ENCODE measurements at regions not wholly inside any gene's neighbourhood (a gene's known extent, or its start where the extent isn't known, plus 50 kb on each side); places are given as distances from the start of the nearest gene placed in this dataset.

- TF ChIP-seq, protein P1, sequence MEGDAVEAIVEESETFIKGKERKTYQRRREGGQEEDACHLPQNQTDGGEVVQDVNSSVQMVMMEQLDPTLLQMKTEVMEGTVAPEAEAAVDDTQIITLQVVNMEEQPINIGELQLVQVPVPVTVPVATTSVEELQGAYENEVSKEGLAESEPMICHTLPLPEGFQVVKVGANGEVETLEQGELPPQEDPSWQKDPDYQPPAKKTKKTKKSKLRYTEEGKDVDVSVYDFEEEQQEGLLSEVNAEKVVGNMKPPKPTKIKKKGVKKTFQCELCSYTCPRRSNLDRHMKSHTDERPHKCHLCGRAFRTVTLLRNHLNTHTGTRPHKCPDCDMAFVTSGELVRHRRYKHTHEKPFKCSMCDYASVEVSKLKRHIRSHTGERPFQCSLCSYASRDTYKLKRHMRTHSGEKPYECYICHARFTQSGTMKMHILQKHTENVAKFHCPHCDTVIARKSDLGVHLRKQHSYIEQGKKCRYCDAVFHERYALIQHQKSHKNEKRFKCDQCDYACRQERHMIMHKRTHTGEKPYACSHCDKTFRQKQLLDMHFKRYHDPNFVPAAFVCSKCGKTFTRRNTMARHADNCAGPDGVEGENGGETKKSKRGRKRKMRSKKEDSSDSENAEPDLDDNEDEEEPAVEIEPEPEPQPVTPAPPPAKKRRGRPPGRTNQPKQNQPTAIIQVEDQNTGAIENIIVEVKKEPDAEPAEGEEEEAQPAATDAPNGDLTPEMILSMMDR (IDR thresholded peaks at IDR 0.05; ENCODE audit: insufficient read depth, low read length), result no peak
- no peak overlapping the region for H3K4me3 ChIP-seq (ENCODE audit: low read depth, low read length)
- DNase-seq (ENCODE audit: low read depth), result no peak
Observed at GRCh38 chr18:44513233-44513632, 167.5 kb upstream of the SETBP1 start.

- TF ChIP-seq, protein P1 (IDR thresholded peaks at IDR 0.05; ENCODE audit: insufficient read depth, low read length), result no peak
- no peak overlapping the region for H3K4me3 ChIP-seq (ENCODE audit: low read depth, low read length)
- DNase-seq (ENCODE audit: low read depth), result no peak
Observed at GRCh38 chr18:44514106-44514505, 166.6 kb upstream of the SETBP1 start.

DNA sequence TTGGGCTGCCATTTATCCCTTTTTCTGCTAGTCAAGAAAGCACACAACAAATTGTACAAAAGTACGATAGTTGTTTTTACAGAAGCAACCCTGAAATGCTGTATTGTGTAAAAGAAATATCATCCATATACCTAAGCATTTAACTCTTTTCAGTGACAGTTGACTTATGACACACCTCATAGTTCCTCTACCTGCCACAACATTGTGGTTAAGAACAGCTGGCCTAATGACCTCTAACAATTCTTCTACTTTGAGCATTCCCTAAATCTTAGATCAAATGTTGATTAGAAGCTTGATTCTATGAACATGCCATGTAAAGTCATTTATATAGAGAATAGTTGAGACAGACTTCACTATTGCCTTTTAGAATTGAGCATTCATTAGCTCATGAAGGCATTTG lies 165.9 kb upstream of the SETBP1 start:
- TF ChIP-seq, protein P1 (IDR thresholded peaks at IDR 0.05; ENCODE audit: insufficient read depth, low read length), result no peak
- no peak for DNase-seq (ENCODE audit: low read depth)
- no peak overlapping the region for H3K4me3 ChIP-seq (ENCODE audit: low read depth, low read length)

GRCh38 chr18:44516450-44516849 lies 164.2 kb upstream of the SETBP1 start:
- TF ChIP-seq, protein P1 (IDR thresholded peaks at IDR 0.05; ENCODE audit: insufficient read depth, low read length), result no peak
- DNase-seq (ENCODE audit: low read depth), result no peak
- no peak overlapping the region for H3K4me3 ChIP-seq (ENCODE audit: low read depth, low read length)

GRCh38 chr18:44517136-44517535 lies 163.6 kb upstream of the SETBP1 start:
- TF ChIP-seq, protein P1 (IDR thresholded peaks at IDR 0.05; ENCODE audit: insufficient read depth, low read length), result no peak
- no peak for DNase-seq (ENCODE audit: low read depth)
- H3K4me3 ChIP-seq (ENCODE audit: low read depth, low read length), result no peak overlapping the region

GRCh38 chr18:44518091-44518615 lies 162.5 kb upstream of the SETBP1 start:
- TF ChIP-seq, protein P1 (IDR thresholded peaks at IDR 0.05; ENCODE audit: insufficient read depth, low read length), result no peak
- H3K4me3 ChIP-seq (ENCODE audit: low read depth, low read length), result no peak overlapping the region
- peak; percentile 43 for DNase-seq (ENCODE audit: low read depth)

DNA sequence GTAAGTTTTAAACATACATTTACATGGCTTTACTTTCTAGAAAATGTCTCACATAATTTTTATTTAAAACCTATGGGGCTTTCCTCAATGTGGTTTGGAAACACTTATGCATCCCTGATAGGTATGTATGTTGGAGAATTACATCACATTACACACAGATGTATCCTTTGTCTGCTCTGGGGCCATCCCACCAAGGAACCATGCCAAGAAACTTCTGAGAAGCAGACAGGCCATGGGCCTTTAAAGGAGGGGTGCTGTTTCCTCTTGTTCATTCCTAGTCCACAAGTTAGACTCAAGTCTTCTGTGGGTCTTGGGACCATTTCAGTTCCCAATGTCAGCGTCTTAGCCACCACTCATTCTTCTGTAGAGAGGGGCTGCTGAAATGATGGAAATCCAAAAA lies 162.0 kb upstream of the SETBP1 start:
- TF ChIP-seq, protein P1 (IDR thresholded peaks at IDR 0.05; ENCODE audit: insufficient read depth, low read length), result no peak
- no peak overlapping the region for H3K4me3 ChIP-seq (ENCODE audit: low read depth, low read length)
- peak; percentile 41 for DNase-seq (ENCODE audit: low read depth)

All from fibroblast of the aortic adventitia (primary cell).